Astrocyte (in vitro differentiated cells and primary cell): ENCODE measurements at regions not wholly inside any gene's neighbourhood (a gene's known extent, or its start where the extent isn't known, plus 50 kb on each side); places are given as distances from the start of the nearest gene placed in this dataset.

Experiments
- EZH2 ChIP-seq: IDR thresholded peaks from 2 replicates; pipeline ENCODE4 v1.6.1; 2012; ENCODE audit warnings: mild to moderate bottlenecking, low read length, inconsistent platforms; ENCODE audit not compliant: insufficient read depth
- TF ChIP-seq, protein P1 (sequence below): IDR thresholded peaks from 2 replicates; pipeline ENCODE4 v1.5.1; 2011; ENCODE audit warnings: low read depth, mild to moderate bottlenecking, inconsistent platforms, low read length, moderate library complexity; ENCODE audit not compliant: insufficient read depth

DNA sequence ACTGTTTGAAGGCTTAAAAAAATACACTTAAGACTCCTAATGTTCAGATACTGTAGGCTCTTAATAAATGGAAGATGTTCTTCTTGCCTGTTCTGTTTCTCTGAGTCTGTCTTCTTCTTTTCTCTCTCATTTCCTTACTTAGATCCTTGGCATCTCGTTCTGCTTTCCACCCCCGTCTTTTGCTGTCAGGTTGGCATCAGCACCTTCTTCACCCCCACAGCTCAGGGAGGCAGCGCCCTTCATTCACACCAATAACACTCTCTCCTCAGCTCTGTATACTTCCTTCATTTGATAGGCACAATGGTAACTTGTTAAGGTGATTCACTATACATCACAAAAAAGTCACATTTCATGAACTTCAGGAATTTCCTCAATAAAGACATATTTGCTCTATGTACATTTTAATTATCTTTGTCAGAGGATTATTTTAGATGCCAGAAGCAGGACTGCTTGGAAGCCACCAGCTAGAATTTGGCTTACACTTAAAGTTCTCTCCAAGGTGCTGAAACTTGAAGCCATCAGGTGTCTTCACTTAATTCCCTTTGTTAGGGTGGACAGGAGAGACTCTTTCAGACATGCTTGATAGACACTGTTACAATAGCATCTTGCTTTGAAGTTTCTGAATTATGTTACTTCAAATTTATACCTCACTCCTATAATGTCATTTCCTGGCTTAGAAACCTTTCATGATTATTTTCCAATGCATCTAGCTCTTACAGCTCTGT is 670.1 kb upstream of the C16orf82 start:
- TF ChIP-seq, protein P1, sequence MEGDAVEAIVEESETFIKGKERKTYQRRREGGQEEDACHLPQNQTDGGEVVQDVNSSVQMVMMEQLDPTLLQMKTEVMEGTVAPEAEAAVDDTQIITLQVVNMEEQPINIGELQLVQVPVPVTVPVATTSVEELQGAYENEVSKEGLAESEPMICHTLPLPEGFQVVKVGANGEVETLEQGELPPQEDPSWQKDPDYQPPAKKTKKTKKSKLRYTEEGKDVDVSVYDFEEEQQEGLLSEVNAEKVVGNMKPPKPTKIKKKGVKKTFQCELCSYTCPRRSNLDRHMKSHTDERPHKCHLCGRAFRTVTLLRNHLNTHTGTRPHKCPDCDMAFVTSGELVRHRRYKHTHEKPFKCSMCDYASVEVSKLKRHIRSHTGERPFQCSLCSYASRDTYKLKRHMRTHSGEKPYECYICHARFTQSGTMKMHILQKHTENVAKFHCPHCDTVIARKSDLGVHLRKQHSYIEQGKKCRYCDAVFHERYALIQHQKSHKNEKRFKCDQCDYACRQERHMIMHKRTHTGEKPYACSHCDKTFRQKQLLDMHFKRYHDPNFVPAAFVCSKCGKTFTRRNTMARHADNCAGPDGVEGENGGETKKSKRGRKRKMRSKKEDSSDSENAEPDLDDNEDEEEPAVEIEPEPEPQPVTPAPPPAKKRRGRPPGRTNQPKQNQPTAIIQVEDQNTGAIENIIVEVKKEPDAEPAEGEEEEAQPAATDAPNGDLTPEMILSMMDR = no peak
- TF ChIP-seq EZH2 = no peak
